ENCODE measurements at regions not wholly inside any gene's neighbourhood (a gene's known extent, or its start where the extent isn't known, plus 50 kb on each side); places are given as distances from the start of the nearest gene placed in this dataset.

DNA sequence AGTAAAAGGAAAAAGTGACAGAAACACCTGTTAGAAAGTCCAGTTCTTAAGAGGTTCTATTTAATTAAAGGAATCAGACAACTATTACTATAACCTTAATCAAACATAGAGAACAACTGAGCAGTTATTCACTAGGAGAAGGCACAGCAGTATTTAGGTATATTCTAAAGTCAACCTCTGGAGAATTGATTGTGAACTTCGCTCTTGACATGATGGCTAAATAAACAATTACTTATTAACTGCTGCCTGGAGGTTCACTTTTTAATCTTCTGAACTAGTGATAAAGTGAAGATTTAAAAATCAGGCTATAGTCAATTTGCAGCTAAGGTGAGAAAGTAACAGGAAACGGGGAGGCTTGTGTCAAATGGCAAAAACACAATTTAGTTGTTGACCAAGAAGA, 557.3 kb downstream of the FAM181B start:
- intact Hi-C loops (cut with DNase I): no loop called here
- Histone ChIP-seq H3K4me1 (no peaks in the 10 kb centered on the region), H3K9me3 (no peaks in the 10 kb centered on the region), H3K27me3 (ENCODE audit: low read depth) (no peaks in the 10 kb centered on the region), H3K36me3 (no peaks in the 10 kb centered on the region), H3K27ac (no peak overlapping the region), H3K4me3 (no peak overlapping the region)
- TF ChIP-seq, protein P1, sequence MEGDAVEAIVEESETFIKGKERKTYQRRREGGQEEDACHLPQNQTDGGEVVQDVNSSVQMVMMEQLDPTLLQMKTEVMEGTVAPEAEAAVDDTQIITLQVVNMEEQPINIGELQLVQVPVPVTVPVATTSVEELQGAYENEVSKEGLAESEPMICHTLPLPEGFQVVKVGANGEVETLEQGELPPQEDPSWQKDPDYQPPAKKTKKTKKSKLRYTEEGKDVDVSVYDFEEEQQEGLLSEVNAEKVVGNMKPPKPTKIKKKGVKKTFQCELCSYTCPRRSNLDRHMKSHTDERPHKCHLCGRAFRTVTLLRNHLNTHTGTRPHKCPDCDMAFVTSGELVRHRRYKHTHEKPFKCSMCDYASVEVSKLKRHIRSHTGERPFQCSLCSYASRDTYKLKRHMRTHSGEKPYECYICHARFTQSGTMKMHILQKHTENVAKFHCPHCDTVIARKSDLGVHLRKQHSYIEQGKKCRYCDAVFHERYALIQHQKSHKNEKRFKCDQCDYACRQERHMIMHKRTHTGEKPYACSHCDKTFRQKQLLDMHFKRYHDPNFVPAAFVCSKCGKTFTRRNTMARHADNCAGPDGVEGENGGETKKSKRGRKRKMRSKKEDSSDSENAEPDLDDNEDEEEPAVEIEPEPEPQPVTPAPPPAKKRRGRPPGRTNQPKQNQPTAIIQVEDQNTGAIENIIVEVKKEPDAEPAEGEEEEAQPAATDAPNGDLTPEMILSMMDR (IDR thresholded peaks at IDR 0.05): no peak
- DNase-seq: no peak
- no peak for ATAC-seq

DNA sequence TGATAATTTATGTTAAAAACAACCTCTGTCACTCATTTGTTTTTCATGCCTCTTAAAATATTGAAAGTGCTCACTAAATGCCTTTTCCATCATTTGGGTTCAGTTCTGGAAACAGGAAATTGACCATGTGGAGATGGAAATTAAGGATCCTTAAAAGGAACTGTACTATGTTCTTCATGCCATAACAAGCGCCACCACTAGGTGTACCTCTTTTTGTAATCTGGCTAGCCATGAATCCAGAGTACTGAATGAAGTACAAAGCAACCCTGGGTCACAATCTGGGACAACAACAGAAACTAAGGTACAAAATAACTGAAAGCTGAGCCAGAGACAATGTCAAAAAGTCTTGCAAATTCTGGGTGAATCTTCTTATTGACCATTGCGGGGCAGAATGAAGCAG, 559.1 kb downstream of the FAM181B start:
- H3K4me3 ChIP-seq: no peak overlapping the region
- no peaks in the 10 kb centered on the region for H3K27me3 ChIP-seq (ENCODE audit: low read depth)
- intact Hi-C loops (cut with DNase I): no loop called here
- no peak overlapping the region for H3K27ac ChIP-seq
- ATAC-seq (no peak), DNase-seq (no peak)
- H3K4me1 ChIP-seq: no peaks in the 10 kb centered on the region
- H3K9me3 ChIP-seq: no peaks in the 10 kb centered on the region
- no peaks in the 10 kb centered on the region for H3K36me3 ChIP-seq
- TF ChIP-seq, protein P1 (IDR thresholded peaks at IDR 0.05): no peak

DNA sequence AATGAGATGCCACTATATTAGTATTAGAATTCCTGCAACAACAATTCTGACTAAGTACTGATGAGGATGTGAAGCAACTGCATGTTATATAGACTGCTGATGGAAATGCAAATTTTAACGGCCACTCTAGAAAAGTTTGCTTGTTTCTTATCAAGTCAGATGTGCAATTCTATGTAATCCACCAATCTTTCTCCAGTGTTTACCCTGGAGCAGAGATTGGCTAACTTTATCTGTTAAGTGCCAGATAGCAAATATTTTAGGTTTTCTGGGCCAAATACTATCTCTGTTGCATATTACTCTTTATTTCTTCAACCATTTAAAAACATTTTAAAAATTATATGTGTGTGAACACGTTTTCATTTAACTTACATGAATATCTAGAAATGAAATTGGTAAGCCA, 586.9 kb downstream of the FAM181B start:
- Histone ChIP-seq H3K4me1 (no peaks in the 10 kb centered on the region), H3K36me3 (no peaks in the 10 kb centered on the region), H3K27me3 (ENCODE audit: low read depth) (no peaks in the 10 kb centered on the region), H3K9me3 (no peaks in the 10 kb centered on the region), H3K4me3 (no peak overlapping the region), H3K27ac (no peak overlapping the region)
- no peak for ATAC-seq
- intact Hi-C loops (cut with DNase I): no loop called here
- TF ChIP-seq, protein P1 (IDR thresholded peaks at IDR 0.05): no peak
- DNase-seq: no peak

DNA sequence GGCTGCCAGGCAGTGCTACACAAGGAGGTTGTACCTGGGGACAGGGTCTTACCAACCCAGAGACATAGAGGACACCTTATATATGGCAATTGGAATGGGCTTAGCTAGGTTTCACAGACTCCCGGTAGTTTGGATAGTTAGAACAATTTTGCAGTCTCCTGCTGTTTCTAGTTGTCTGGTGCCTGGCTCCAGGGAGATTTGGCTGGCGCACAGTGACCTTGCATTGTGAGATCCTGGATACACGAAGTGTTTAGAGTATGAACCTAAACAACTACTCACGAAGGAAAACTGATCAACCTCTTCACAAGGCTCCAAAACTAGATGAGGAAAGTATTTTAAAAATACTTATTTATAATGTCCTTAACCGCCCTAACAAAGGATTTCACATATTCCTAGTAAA, 614.7 kb downstream of the FAM181B start:
- no peak overlapping the region for H3K4me3 ChIP-seq
- no peaks in the 10 kb centered on the region for H3K27me3 ChIP-seq (ENCODE audit: low read depth)
- no peak for ATAC-seq
- intact Hi-C loops (cut with DNase I): no loop called here
- DNase-seq: no peak
- H3K27ac ChIP-seq: no peak overlapping the region
- H3K36me3 ChIP-seq: no peaks in the 10 kb centered on the region
- H3K9me3 ChIP-seq: no peaks in the 10 kb centered on the region
- no peaks in the 10 kb centered on the region for H3K4me1 ChIP-seq
- TF ChIP-seq, protein P1 (IDR thresholded peaks at IDR 0.05): no peak

GRCh38 chr11:82117362-82117761, 616.3 kb downstream of the FAM181B start:
- Histone ChIP-seq H3K36me3 (no peaks in the 10 kb centered on the region), H3K9me3 (no peaks in the 10 kb centered on the region), H3K4me3 (no peak overlapping the region), H3K27ac (no peak overlapping the region), H3K27me3 (ENCODE audit: low read depth) (no peaks in the 10 kb centered on the region), H3K4me1 (no peaks in the 10 kb centered on the region)
- TF ChIP-seq, protein P1 (IDR thresholded peaks at IDR 0.05): no peak
- DNase-seq (no peak), ATAC-seq (no peak)
- intact Hi-C loops (cut with DNase I): no loop called here

All from lower lobe of right lung (tissue), 2 donors.